NCI-H2081 (cell line): ENCODE measurements at regions not wholly inside any gene's neighbourhood (a gene's known extent, or its start where the extent isn't known, plus 50 kb on each side); places are given as distances from the start of the nearest gene placed in this dataset.

Experiments
- DNase-seq, 2 experiments: peaks; one replicate each; lab custom pipeline; 2025; lab: John Stamatoyannopoulos, UW

GRCh38 chr1:218025454-218025853 lies 259.6 kb upstream of the RRP15 start:
- no peak for DNase-seq

GRCh38 chr1:218027152-218027551 lies 257.9 kb upstream of the RRP15 start:
- no peak for DNase-seq

- peak in 1 of 2 experiments; percentile 46 for DNase-seq
Measured at GRCh38 chr1:218030846-218031245, 254.2 kb upstream of the RRP15 start.

DNA sequence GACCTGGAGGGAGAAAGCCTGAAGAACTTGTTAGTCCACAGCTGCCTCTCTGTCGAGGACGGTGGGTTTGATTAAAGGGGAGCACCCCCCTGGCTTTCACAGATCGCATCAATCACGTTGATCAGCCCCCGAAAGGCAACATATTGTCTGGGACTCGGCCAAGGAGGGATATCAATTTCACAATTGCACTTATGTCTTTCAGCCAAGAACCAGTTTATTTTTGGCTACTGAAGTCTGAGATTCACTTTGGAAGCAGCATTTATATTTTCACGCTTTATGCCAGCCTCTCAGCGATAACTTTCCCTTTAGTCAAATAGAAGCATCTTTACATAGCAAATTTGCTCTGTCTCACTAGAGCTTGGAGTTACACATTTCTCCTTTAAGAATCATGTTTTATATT lies 253.2 kb upstream of the RRP15 start:
- DNase-seq, result no peak

- DNase-seq, result no peak
Measured at GRCh38 chr1:218034468-218034867, 250.6 kb upstream of the RRP15 start.

DNA sequence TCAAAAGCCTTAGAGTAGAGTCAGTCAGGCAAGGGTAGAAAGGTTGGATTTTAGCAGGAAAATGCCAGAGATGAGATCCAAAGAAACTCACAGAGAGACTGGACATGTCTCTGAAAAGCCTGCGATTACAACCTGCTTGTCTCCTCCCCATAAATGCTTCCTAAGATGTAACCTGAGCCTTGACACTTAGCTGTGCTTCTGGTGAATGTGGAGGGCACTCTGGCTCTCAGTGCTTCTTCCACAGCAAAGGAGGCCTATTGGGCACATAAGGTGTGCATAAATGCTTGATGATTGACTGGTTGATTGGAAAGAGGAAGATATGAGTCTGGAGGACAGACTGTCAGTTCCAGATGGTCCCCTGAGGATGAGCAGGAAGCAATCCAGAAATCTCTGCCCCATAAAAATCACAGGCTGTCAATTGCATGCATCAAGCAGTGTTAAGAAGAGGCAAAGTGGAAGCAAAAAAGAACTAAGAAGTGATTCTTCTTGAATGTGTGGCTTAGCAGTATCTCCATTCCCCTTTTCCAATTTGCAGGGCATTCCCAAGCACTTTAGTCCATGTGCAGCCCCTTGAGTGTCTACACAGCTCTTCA lies 236.2 kb upstream of the RRP15 start:
- no peak for DNase-seq

- peak in 1 of 2 experiments; percentile 18 for DNase-seq
Measured at GRCh38 chr1:218049641-218050040, 235.5 kb upstream of the RRP15 start.

DNA sequence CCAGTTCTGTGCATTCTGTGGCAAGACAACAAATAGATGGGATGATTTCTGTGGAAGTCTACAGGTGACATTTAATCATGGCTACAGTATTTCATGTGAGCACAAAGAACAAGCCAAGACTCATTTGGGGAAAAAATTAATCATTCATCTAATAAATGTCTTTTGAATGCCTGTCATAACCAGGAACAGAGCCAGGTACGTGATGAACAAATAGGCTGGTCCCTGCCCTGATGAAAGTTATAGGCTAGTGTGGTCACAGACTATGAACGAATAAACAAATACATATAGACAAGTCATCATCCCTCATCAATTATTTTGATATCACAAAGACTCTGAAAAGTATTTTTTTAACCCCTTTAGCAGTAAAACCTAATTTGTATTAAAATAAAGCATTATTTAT lies 226.4 kb upstream of the RRP15 start:
- no peak for DNase-seq

DNA sequence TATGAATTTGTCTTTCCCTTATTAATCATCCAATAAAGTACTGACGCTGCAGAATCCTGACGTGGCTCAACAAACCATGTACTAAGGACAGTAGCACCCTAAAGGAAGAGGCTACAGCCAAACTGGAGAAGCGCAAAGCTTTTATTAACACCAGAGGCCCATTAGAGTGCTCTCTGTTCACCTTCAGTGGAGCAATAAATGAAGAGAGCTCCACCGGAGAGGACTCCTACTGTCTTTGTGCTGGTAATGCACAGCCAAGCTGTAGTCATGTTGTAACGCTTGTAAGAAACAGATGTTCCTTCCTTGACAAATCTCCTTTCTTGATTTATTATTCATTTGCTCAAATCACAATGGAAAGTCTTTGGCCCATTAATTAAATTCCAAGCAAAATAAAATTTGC lies 220.7 kb upstream of the RRP15 start:
- DNase-seq, result no peak

GRCh38 chr1:218066332-218066731 lies 218.8 kb upstream of the RRP15 start:
- no peak for DNase-seq

GRCh38 chr1:218068241-218068640 lies 216.9 kb upstream of the RRP15 start:
- DNase-seq, result no peak

DNA sequence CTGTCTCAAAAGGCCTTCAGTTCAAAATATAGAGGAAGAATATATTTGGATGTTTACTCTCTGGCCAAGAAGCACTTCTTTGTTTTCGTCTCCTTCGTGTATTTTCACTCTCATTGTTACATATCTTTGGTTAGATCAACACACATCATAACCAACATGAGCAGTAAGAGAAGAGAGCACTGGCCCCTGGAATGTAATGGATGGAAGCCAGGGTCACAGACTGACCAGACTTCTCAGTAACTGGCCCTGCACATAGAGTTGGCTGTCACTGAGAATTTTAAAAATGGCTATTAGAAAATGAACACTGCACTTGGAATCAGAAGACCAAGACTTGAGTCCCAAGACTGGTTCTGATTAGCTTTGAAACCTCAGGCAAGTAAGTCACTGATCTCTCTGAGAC lies 215.9 kb upstream of the RRP15 start:
- DNase-seq, result no peak

DNA sequence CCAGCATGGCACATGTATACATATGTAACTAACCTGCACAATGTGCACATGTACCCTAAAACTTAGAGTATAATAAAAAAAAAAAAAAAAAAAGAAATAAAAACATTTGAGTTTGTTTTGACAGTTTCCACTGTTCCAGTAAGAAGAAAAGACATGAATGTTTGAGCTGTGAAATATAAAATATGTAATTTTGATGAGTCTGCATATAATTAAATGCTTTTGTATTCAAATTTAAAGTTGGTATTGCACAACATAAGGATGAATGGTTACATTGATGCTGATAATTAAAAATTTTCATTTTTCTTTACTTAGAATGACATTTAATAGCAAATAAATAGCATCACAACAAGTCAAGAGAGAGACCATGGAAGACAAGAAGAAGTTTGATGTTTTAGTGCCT lies 212.0 kb upstream of the RRP15 start:
- DNase-seq, result no peak

- peak in 1 of 2 experiments; percentile 38 for DNase-seq
Measured at GRCh38 chr1:218078916-218079315, 206.2 kb upstream of the RRP15 start.

DNA sequence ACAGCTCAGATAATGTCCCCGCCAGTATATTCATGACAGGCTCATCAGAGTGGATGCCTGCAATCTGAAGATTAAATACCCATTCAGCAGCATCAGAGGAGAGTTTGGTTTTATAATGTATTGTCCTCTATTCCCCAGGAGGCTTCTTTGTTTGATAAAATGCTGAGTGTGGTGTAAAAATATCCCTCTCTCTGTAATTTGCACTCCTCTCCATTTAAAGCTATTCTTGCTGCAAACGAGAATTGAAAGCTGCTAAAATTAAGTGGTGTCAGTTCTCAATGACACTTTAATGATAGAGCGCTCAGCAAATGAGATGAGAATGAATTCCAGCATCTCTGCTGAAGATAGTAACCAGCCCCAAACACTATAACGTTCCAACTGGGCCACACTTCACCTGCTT lies 205.7 kb upstream of the RRP15 start:
- DNase-seq, result peak; percentile 23 to 58

- no peak for DNase-seq
Measured at GRCh38 chr1:218079820-218080219, 205.3 kb upstream of the RRP15 start.

GRCh38 chr1:218080863-218081262 lies 204.2 kb upstream of the RRP15 start:
- DNase-seq, result no peak

DNA sequence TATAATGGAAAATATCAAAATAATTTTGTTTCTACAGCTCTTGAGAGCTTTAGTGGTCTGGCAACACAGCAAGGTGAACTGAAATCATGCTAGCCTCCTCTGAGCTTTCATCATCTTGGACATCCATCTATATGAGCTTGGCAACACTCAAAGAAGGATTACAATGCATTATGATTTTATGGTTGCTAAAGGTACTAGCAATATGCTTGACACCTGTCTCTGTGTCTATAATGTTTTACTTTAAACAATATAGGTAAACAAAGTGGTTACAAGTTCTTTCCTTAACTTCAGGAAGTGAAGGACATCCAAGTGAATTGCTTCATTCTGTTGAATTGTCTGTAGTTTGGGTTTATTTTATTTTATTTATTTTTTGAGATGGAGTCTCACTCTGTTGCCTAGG lies 203.7 kb upstream of the RRP15 start:
- no peak for DNase-seq

- no peak for DNase-seq
Measured at GRCh38 chr1:218090459-218090858, 194.6 kb upstream of the RRP15 start.

DNA sequence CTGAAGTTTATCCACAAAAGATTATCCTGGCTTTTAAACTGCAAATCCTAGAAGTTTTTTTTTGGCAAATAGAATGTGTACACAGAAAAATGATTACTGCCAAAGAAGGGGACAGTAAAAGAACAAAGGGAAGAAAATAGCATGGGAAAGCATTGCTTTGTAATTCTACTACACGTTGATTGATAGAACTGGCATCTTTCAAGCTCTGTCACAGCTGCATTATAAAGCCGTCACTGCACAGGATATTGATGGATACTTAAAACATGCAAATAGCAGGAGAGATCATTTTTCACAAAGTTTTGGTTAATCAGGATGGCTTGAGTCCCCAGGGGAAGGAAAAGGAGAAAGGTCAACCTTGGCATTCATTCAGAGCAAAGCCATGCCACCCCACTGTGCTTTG lies 183.7 kb upstream of the RRP15 start:
- DNase-seq, result no peak

DNA sequence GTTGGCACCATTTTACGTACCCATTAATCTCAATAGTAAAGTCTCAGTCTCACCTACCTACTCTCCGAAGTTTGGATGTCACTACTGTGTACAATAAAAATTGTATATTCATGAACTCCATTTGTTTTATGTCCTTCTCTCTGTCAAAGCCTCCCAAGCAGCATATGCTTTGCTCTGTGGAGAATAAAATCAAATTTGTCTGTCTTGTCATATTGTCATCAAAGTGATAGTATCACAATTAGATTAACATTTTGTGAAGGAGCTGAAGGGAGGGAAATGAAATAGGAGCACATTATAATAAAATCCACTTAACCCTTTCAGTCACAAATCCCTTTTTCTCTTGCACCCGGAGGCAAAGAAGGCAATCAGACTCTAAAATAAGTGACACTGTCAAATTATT lies 177.1 kb upstream of the RRP15 start:
- no peak for DNase-seq

GRCh38 chr1:218112862-218113261 lies 172.2 kb upstream of the RRP15 start:
- no peak for DNase-seq

GRCh38 chr1:218123968-218124367 lies 161.1 kb upstream of the RRP15 start:
- DNase-seq, result no peak

DNA sequence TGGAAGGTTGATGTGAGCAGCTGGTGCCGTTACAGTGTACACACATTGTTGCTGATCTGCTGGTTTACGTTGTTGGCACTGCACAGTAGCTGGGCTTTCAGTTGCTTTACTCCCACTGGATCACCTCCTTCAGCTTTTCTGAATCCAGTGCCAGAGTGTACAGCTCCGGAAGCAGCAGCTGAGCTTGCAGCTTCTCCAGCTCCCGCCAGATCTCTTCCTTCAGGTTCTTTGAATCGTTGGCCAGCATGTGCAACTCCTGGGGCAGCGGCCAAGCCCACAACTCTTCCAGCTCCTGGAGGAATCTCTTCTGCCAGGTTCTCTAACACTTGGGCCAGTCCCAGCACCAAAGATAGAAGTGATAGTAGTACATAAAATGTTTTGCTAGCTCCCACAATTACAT lies 149.7 kb upstream of the RRP15 start:
- DNase-seq, result no peak

GRCh38 chr1:218139761-218140160 lies 145.3 kb upstream of the RRP15 start:
- no peak for DNase-seq
